ENCODE measurements at regions not wholly inside any gene's neighbourhood (a gene's known extent, or its start where the extent isn't known, plus 50 kb on each side); places are given as distances from the start of the nearest gene placed in this dataset.
A peak's percentile ranks its signal among the peaks of the same experiment; 100 is the strongest.

DNA sequence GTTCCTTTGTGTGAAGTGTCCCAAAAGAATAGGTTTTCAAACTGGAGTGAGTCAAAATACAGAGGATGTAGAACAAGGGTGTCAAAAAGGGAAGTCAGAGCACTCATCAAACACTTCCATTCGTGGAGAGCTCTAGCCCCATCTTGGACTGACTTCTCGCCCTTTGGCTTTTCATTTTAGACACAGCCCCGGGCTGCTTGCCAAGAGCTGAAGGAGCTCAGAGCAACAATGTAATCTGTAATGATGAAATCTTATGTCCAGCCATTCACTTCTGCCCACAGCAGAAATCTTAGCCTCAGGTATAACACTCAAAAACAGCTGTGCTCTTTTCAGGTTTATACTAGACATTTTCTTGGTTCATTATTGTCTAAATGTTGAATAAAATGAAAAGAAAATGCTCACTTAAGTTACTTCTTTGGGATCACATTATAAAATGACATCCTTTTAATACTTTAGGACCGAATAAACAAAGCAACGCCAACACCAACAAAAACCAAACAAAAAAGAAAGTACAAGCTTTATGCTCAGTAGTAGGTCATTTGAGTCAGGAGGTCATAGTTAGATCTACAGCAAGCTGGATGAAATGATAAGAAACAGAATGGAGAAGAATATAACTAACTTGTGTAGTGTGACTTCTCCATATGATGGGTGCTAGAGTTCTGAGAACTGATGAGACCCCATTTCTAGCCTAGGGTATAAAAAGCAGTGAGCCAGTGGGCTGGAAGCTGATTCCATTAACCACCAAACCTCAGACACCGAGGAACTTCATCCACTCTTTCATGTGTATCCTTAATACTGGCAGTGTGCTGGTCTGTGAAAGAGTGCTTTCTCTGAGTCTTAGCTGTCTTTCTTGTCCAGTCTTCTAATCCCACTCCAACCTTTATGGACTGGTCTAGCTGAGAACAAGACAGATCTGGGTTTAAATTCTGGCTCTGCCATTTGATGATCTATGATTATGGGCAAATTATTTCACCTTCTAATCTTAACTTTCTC lies 131.8 kb upstream of the SLC7A14 start:
- H3K9me3 ChIP-seq (replicated peaks; ENCODE audit: control insufficient read depth, insufficient read depth, low read length), result no peaks in the 10 kb centered on the region
- dilution Hi-C loops (cut with MboI; ENCODE audit: extremely low pct_ligation_motif_present, low sequenced_read_pairs), result no loop called here
- no peaks in the 10 kb centered on the region for H3K36me3 ChIP-seq (ENCODE audit: control insufficient read depth in 2 of 2, extremely low read depth in 1 of 2, insufficient read depth in 2 of 2, low read length in 2 of 2)
- POLR2A ChIA-PET, result no interaction called here
- peak overlapping the region; percentile 14 for H2AFZ ChIP-seq (ENCODE audit: low read depth, low read length)
- intact Hi-C loops (cut with micrococcal nuclease), result no loop called here
- H3K79me2 ChIP-seq (ENCODE audit: control insufficient read depth, insufficient read depth, low read length), result no peaks in the 10 kb centered on the region
- DNase-seq (ENCODE audit: low read depth, low spot score), result no peak
- H3K9me1 ChIP-seq (replicated peaks; ENCODE audit: control insufficient read depth, extremely low read depth, insufficient read depth, low read length), result no peaks in the 10 kb centered on the region
- H3K4me3 ChIP-seq (replicated peaks in 1 of 3; ENCODE audit: insufficient read depth in 1 of 3, low read depth in 1 of 3, low read length in 3 of 3), result no peak overlapping the region
- H3K27ac ChIP-seq (ENCODE audit: insufficient read depth, low read depth, low read length), result no peak overlapping the region
- TF ChIP-seq JUN (IDR thresholded peaks at IDR 0.05; ENCODE audit: borderline replicate concordance, insufficient read depth, insufficient read length, low read depth) (no peak), GATA2 (IDR thresholded peaks at IDR 0.05; ENCODE audit: insufficient read depth, insufficient read length, low read depth, low read length) (no peak), POLR2A (IDR thresholded peaks at IDR 0.05; ENCODE audit: low read depth, low read length) (no peak), POLR2AphosphoS5 (IDR thresholded peaks at IDR 0.05; ENCODE audit: insufficient read depth, low read depth, low read length) (no peak), EZH2 (IDR thresholded peaks at IDR 0.05; ENCODE audit: borderline replicate concordance, low read depth, low read length, severe bottlenecking) (no peak), FOS (IDR thresholded peaks at IDR 0.05; ENCODE audit: borderline replicate concordance, insufficient read depth, low read length) (no peak), MYC (IDR thresholded peaks at IDR 0.05; ENCODE audit: low read depth, low read length) (no peak)
- TF ChIP-seq, protein P1, sequence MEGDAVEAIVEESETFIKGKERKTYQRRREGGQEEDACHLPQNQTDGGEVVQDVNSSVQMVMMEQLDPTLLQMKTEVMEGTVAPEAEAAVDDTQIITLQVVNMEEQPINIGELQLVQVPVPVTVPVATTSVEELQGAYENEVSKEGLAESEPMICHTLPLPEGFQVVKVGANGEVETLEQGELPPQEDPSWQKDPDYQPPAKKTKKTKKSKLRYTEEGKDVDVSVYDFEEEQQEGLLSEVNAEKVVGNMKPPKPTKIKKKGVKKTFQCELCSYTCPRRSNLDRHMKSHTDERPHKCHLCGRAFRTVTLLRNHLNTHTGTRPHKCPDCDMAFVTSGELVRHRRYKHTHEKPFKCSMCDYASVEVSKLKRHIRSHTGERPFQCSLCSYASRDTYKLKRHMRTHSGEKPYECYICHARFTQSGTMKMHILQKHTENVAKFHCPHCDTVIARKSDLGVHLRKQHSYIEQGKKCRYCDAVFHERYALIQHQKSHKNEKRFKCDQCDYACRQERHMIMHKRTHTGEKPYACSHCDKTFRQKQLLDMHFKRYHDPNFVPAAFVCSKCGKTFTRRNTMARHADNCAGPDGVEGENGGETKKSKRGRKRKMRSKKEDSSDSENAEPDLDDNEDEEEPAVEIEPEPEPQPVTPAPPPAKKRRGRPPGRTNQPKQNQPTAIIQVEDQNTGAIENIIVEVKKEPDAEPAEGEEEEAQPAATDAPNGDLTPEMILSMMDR (IDR thresholded peaks at IDR 0.05; ENCODE audit: extremely low read depth in 1 of 2, insufficient read depth in 1 of 2, low read depth in 1 of 2, low read length in 2 of 2), result no peak
- TF ChIP-seq, protein P2, sequence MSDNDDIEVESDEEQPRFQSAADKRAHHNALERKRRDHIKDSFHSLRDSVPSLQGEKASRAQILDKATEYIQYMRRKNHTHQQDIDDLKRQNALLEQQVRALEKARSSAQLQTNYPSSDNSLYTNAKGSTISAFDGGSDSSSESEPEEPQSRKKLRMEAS (IDR thresholded peaks at IDR 0.05; ENCODE audit: insufficient read depth, insufficient read length), result no peak
- H3K4me1 ChIP-seq (ENCODE audit: control insufficient read depth, extremely low read depth, insufficient read depth, low read length), result peaks cover 4% of the 10 kb centered on the region
- no peak for FAIRE-seq
- no peak overlapping the region for H3K4me2 ChIP-seq (ENCODE audit: insufficient read depth, low read length)
- H4K20me1 ChIP-seq (replicated peaks; ENCODE audit: control insufficient read depth, extremely low read depth, insufficient read depth, low read length), result no peaks in the 10 kb centered on the region
- no TSS peak for BruUV-seq (replicated peaks)
- H3K27me3 ChIP-seq (ENCODE audit: control insufficient read depth in 2 of 2, insufficient read depth in 2 of 2, low read length in 2 of 2), result no peaks in the 10 kb centered on the region
- H3K9ac ChIP-seq (replicated peaks; ENCODE audit: extremely low read depth, insufficient read depth, low read length), result no peak overlapping the region
- CTCF ChIA-PET, result interaction anchor here (1.3 kb wide), 1 partner anchor 8 kb away, joined by 6 read pairs; no protein-coding TSS in a partner anchor
